Caco-2 (cell line): ENCODE measurements at regions not wholly inside any gene's neighbourhood (a gene's known extent, or its start where the extent isn't known, plus 50 kb on each side); places are given as distances from the start of the nearest gene placed in this dataset.

Experiments
- BruUV-seq: library from RNA; stranded (reverse); fragments of 400-500 nt; replicated peaks from 2 replicates; lab custom pipeline; 2021; lab: Mats Ljungman, UMichigan
- CTCF ChIA-PET: fragments of 300-600 bp; sonication (Branson Sonifier 250); formaldehyde crosslinking; loops from one replicate; lab custom pipeline; 2022; ENCODE audit warnings: antibody characterized with exemption; lab: Charles Lee
- POLR2A ChIA-PET: fragments of 300-600 bp; sonication (Branson Sonifier 250); formaldehyde crosslinking; loops from one replicate; lab custom pipeline; 2022; ENCODE audit warnings: antibody characterized with exemption; lab: Charles Lee
- DNase-seq, 2 experiments: peaks; one replicate each; pipeline versions ENCODE4 v3.0.0 to v3.0.0-alpha.2; 2020 to 2022
- H3K27me3 ChIP-seq: replicated peaks from 2 replicates; pipeline ENCODE4 v1.6.0; 2011; ENCODE audit warnings: low read length; ENCODE audit not compliant: control insufficient read depth, insufficient read depth
- H3K36me3 ChIP-seq: 2 replicates; pipeline ENCODE4 v1.5.1; 2011; ENCODE audit warnings: low read length; ENCODE audit not compliant: control insufficient read depth, insufficient read depth
- H3K4me1 ChIP-seq: fragments of 250-450 bp; sonication (Bioruptor Pico); 2 replicates; pipeline ENCODE4 v1.5.1; 2020; ENCODE audit warnings: mild to moderate bottlenecking
- H3K4me3 ChIP-seq: 2 replicates; pipeline ENCODE4 v1.5.1; 2011; ENCODE audit warnings: low read depth, mild to moderate bottlenecking, control low read depth, low read length
- H3K9me3 ChIP-seq: fragments of 250-450 bp; sonication (Bioruptor Pico); 2 replicates; pipeline ENCODE4 v1.5.1; 2020; ENCODE audit warnings: mild to moderate bottlenecking, moderate library complexity
- H3K27ac Mint-ChIP-seq: one replicate; pipeline ENCODE4 v1.8.0; 2022; ENCODE audit warnings: mixed read lengths; ENCODE audit not compliant: unreplicated experiment
- H3K27me3 Mint-ChIP-seq: one replicate; pipeline ENCODE4 v1.8.0; 2022; ENCODE audit warnings: mixed read lengths; ENCODE audit not compliant: insufficient read depth, unreplicated experiment
- H3K36me3 Mint-ChIP-seq: one replicate; pipeline ENCODE4 v1.8.0; 2022; ENCODE audit warnings: mild to moderate bottlenecking, mixed read lengths; ENCODE audit not compliant: insufficient read depth, unreplicated experiment
- H3K4me1 Mint-ChIP-seq: one replicate; pipeline ENCODE4 v1.8.0; 2022; ENCODE audit warnings: low read depth, mixed read lengths; ENCODE audit not compliant: unreplicated experiment
- H3K4me3 Mint-ChIP-seq: one replicate; pipeline ENCODE4 v1.8.0; 2022; ENCODE audit warnings: mild to moderate bottlenecking, moderate library complexity, mixed read lengths; ENCODE audit not compliant: unreplicated experiment
- H3K9me3 Mint-ChIP-seq: one replicate; pipeline ENCODE4 v1.8.0; 2022; ENCODE audit warnings: mixed read lengths; ENCODE audit not compliant: unreplicated experiment
- CTCF ChIP-seq, 2 experiments: fragments of 200-600 bp in 1 of 2; IDR thresholded peaks; 1 replicate in 1 of 2; 2 replicates in 1 of 2; pipeline versions ENCODE4 v1.5.1 to v1.8.0; 2011 to 2022; ENCODE audit warnings: antibody characterized with exemption in 1 of 2, control low read depth in 1 of 2, inconsistent platforms in 1 of 2, low read depth in 1 of 2, low read length in 1 of 2, mild to moderate bottlenecking in 1 of 2, moderate library complexity in 1 of 2; ENCODE audit not compliant: insufficient read depth in 1 of 2, severe bottlenecking in 1 of 2, unreplicated experiment in 1 of 2
- intact Hi-C: fragments of 100-400 bp; cut with micrococcal nuclease; formaldehyde crosslinking; loops from one replicate; pipeline ENCODE4 v1.10.0; 2022; ENCODE audit not compliant: unreplicated experiment

GRCh38 chr1:116185161-116185701, 74.0 kb downstream of the MAB21L3 start:
- Mint-ChIP-seq H3K4me3 (no peak overlapping the region), H3K4me1 (no peaks in the 10 kb centered on the region), H3K36me3 (no peaks in the 10 kb centered on the region), H3K27me3 (no peaks in the 10 kb centered on the region), H3K27ac (no peak overlapping the region), H3K9me3 (no peaks in the 10 kb centered on the region)
- intact Hi-C loops, result no loop called here
- no peak for TF ChIP-seq CTCF (IDR thresholded peaks at IDR 0.05; ENCODE audit: insufficient read depth in 1 of 2, low read depth in 1 of 2, low read length in 1 of 2, severe bottlenecking in 1 of 2, unreplicated experiment in 1 of 2)
- no peaks in the 10 kb centered on the region for H3K27me3 ChIP-seq
- no peak for DNase-seq
- H3K36me3 ChIP-seq, result no peaks in the 10 kb centered on the region
- no peaks in the 10 kb centered on the region for H3K4me1 ChIP-seq
- H3K9me3 ChIP-seq, result no peaks in the 10 kb centered on the region
- ChIA-PET CTCF (no interaction called here), POLR2A (no interaction called here)
- no TSS peak for BruUV-seq
- no peak overlapping the region for H3K4me3 ChIP-seq

- ChIA-PET POLR2A (no interaction called here), CTCF (no interaction called here)
- intact Hi-C loops, result no loop called here
Observed at GRCh38 chr1:116189481-116189880, 78.3 kb downstream of the MAB21L3 start.

GRCh38 chr1:116191294-116191693, 80.1 kb downstream of the MAB21L3 start:
- no peaks in the 10 kb centered on the region for H3K9me3 Mint-ChIP-seq
- POLR2A ChIA-PET, result no interaction called here
- no peaks in the 10 kb centered on the region for H3K36me3 ChIP-seq
- CTCF ChIA-PET, result no interaction called here
- no peak overlapping the region for H3K4me3 Mint-ChIP-seq
- BruUV-seq, result no TSS peak
- intact Hi-C loops, result no loop called here
- H3K4me1 ChIP-seq, result no peaks in the 10 kb centered on the region
- no peak for DNase-seq
- no peaks in the 10 kb centered on the region for H3K36me3 Mint-ChIP-seq
- H3K27ac Mint-ChIP-seq, result no peak overlapping the region
- no peaks in the 10 kb centered on the region for H3K27me3 Mint-ChIP-seq
- no peaks in the 10 kb centered on the region for H3K4me1 Mint-ChIP-seq
- H3K9me3 ChIP-seq, result no peaks in the 10 kb centered on the region
- no peak for TF ChIP-seq CTCF (IDR thresholded peaks at IDR 0.05; ENCODE audit: insufficient read depth in 1 of 2, low read depth in 1 of 2, low read length in 1 of 2, severe bottlenecking in 1 of 2, unreplicated experiment in 1 of 2)
- H3K4me3 ChIP-seq, result no peak overlapping the region
- no peaks in the 10 kb centered on the region for H3K27me3 ChIP-seq

More at GRCh38 chr1:116189481-116189880, 78.3 kb downstream of the MAB21L3 start:
- no peaks in the 10 kb centered on the region for H3K4me1 Mint-ChIP-seq
- Histone ChIP-seq H3K4me1 (no peaks in the 10 kb centered on the region), H3K9me3 (no peaks in the 10 kb centered on the region), H3K36me3 (no peaks in the 10 kb centered on the region), H3K4me3 (no peak overlapping the region), H3K27me3 (no peaks in the 10 kb centered on the region)
- H3K27ac Mint-ChIP-seq, result no peak overlapping the region
- H3K36me3 Mint-ChIP-seq, result no peaks in the 10 kb centered on the region
- no peaks in the 10 kb centered on the region for H3K9me3 Mint-ChIP-seq
- no peak for DNase-seq
- no peak overlapping the region for H3K4me3 Mint-ChIP-seq
- no peaks in the 10 kb centered on the region for H3K27me3 Mint-ChIP-seq
- BruUV-seq, result no TSS peak
- no peak for TF ChIP-seq CTCF (IDR thresholded peaks at IDR 0.05; ENCODE audit: insufficient read depth in 1 of 2, low read depth in 1 of 2, low read length in 1 of 2, severe bottlenecking in 1 of 2, unreplicated experiment in 1 of 2)
